Esophagus muscularis mucosa (tissue), 4 donors: ENCODE measurements at regions not wholly inside any gene's neighbourhood (a gene's known extent, or its start where the extent isn't known, plus 50 kb on each side); places are given as distances from the start of the nearest gene placed in this dataset.

Experiments
- DNase-seq: peaks from one replicate; pipeline ENCODE4 v3.0.0-alpha.2; 2017; ENCODE audit errors: extremely low spot score
- H3K27ac ChIP-seq, 4 donors: fragments of 200-600 bp; sonication (generic); replicated peaks in 1 of 4; 1 replicate in 3 of 4; 2 replicates in 1 of 4; pipeline ENCODE4 v1.5.1; 2016 to 2019; ENCODE audit warnings: mild to moderate bottlenecking in 1 of 4
- H3K27me3 ChIP-seq, 4 donors: fragments of 200-600 bp; sonication (generic); one replicate each; pipeline versions ENCODE4 v1.5.1 to v1.6.0; 2016 to 2019
- H3K36me3 ChIP-seq, 4 donors: fragments of 200-600 bp; sonication (generic); one replicate each; pipeline ENCODE4 v1.5.1; 2016 to 2019
- H3K4me1 ChIP-seq, 4 donors: fragments of 200-600 bp; sonication (generic); one replicate each; pipeline ENCODE4 v1.5.1; 2016 to 2019
- H3K4me3 ChIP-seq, 4 donors: fragments of 200-600 bp; sonication (generic); 1 replicate in 2 of 4; 2 replicates in 2 of 4; pipeline ENCODE4 v1.5.1; 2016 to 2019; ENCODE audit warnings: mild to moderate bottlenecking in 4 of 4, moderate library complexity in 1 of 4
- H3K9me3 ChIP-seq, 4 donors: fragments of 200-600 bp; sonication (generic); 1 replicate in 3 of 4; 2 replicates in 1 of 4; pipeline ENCODE4 v1.5.1; 2016 to 2019
- EP300 ChIP-seq: sonication (generic); formaldehyde crosslinking; IDR thresholded peaks from one replicate; pipeline ENCODE4 v1.6.1; 2017; ENCODE audit warnings: antibody characterized with exemption
- POLR2A ChIP-seq: fragments of 450-650 bp; IDR thresholded peaks from one replicate; pipeline ENCODE4 v1.6.1; 2017; ENCODE audit warnings: antibody characterized with exemption, moderate library complexity, mild to moderate bottlenecking, low read depth
- POLR2AphosphoS5 ChIP-seq, 2 donors: sonication (generic); formaldehyde crosslinking; IDR thresholded peaks; one replicate each; pipeline ENCODE4 v1.6.1; 2017; ENCODE audit warnings: antibody characterized with exemption in 2 of 2
- WGBS: methylation state at CpG from one replicate; pipeline ENCODE4 v1.1.5; 2018; 5-methylcytosine and 5-hydroxymethylcytosine counted together
- intact Hi-C: fragments of 100-400 bp; cut with DNase I; formaldehyde crosslinking; loops from one replicate; pipeline ENCODE4 v1.15.1; 2023
- TF ChIP-seq, protein P1 (sequence below), 3 experiments: fragments of 200-600 bp in 2 of 3; fragments of 450-650 bp in 1 of 3; sonication (generic) in 2 of 3; IDR thresholded peaks; one replicate each; pipeline ENCODE4 v1.5.1; 2017 to 2019; ENCODE audit warnings: antibody characterized with exemption in 3 of 3, mild to moderate bottlenecking in 2 of 3, moderate library complexity in 1 of 3

DNA sequence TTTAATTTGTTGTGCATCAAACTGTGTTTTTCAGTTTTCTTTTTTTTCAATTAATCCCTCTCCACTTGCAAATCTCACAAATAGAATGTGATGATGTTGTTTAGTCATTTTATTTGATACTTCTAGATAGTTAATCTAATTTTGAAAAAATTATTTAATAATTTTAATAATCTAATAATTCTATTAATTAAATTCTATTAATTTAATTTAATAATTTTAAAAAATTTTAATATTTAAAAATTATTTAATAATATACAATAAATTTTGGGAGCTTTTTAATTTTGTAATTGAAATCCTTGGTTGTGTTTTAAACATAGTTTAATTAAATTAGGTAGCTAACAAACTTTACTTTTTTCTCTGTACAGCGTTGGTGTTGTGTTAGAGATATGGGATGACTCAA is 393.8 kb downstream of the OLFM4 start:
- no peak overlapping the region for H3K27ac ChIP-seq
- TF ChIP-seq EP300, result no peak
- no peak for TF ChIP-seq POLR2A
- TF ChIP-seq, protein P1, sequence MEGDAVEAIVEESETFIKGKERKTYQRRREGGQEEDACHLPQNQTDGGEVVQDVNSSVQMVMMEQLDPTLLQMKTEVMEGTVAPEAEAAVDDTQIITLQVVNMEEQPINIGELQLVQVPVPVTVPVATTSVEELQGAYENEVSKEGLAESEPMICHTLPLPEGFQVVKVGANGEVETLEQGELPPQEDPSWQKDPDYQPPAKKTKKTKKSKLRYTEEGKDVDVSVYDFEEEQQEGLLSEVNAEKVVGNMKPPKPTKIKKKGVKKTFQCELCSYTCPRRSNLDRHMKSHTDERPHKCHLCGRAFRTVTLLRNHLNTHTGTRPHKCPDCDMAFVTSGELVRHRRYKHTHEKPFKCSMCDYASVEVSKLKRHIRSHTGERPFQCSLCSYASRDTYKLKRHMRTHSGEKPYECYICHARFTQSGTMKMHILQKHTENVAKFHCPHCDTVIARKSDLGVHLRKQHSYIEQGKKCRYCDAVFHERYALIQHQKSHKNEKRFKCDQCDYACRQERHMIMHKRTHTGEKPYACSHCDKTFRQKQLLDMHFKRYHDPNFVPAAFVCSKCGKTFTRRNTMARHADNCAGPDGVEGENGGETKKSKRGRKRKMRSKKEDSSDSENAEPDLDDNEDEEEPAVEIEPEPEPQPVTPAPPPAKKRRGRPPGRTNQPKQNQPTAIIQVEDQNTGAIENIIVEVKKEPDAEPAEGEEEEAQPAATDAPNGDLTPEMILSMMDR (IDR thresholded peaks at IDR 0.05), result no peak
- no peak for TF ChIP-seq POLR2AphosphoS5 (IDR thresholded peaks at IDR 0.05)
- peaks cover 0 to 4% (median 0%) of the 10 kb centered on the region in 4 donors for H3K9me3 ChIP-seq
- intact Hi-C loops, result no loop called here
- no peaks in the 10 kb centered on the region for H3K27me3 ChIP-seq
- DNase-seq, result no peak
- H3K36me3 ChIP-seq, result no peaks in the 10 kb centered on the region
- 80% methylated on average over 1 of the region's 1 CpG for WGBS
- H3K4me3 ChIP-seq, result no peak overlapping the region
- no peaks in the 10 kb centered on the region for H3K4me1 ChIP-seq

- H3K4me1 ChIP-seq, result no peaks in the 10 kb centered on the region
- peaks cover 0 to 4% (median 0%) of the 10 kb centered on the region in 4 donors for H3K9me3 ChIP-seq
- no peak overlapping the region for H3K4me3 ChIP-seq
- H3K36me3 ChIP-seq, result no peaks in the 10 kb centered on the region
- H3K27me3 ChIP-seq, result no peaks in the 10 kb centered on the region
- intact Hi-C loops, result no loop called here
- TF ChIP-seq, protein P1 (IDR thresholded peaks at IDR 0.05), result no peak
- TF ChIP-seq POLR2A (no peak), EP300 (no peak), POLR2AphosphoS5 (IDR thresholded peaks at IDR 0.05) (no peak)
- 38% methylated on average over 3 of the region's 3 CpGs for WGBS
- no peak overlapping the region for H3K27ac ChIP-seq
- DNase-seq, result no peak
Observed at GRCh38 chr13:53436396-53436795, 407.8 kb downstream of the OLFM4 start.

GRCh38 chr13:53439439-53440225 is 411.0 kb downstream of the OLFM4 start:
- 95% methylated on average over 11 of the region's 20 CpGs for WGBS
- TF ChIP-seq POLR2AphosphoS5 (IDR thresholded peaks at IDR 0.05) (no peak), EP300 (no peak), POLR2A (no peak)
- TF ChIP-seq, protein P1 (IDR thresholded peaks at IDR 0.05), result no peak
- Histone ChIP-seq H3K4me3 (no peak overlapping the region), H3K9me3 (peaks cover 0 to 4% (median 0%) of the 10 kb centered on the region in 4 donors), H3K27ac (no peak overlapping the region), H3K36me3 (no peaks in the 10 kb centered on the region), H3K27me3 (no peaks in the 10 kb centered on the region), H3K4me1 (no peaks in the 10 kb centered on the region)
- intact Hi-C loops, result no loop called here
- DNase-seq, result no peak

DNA sequence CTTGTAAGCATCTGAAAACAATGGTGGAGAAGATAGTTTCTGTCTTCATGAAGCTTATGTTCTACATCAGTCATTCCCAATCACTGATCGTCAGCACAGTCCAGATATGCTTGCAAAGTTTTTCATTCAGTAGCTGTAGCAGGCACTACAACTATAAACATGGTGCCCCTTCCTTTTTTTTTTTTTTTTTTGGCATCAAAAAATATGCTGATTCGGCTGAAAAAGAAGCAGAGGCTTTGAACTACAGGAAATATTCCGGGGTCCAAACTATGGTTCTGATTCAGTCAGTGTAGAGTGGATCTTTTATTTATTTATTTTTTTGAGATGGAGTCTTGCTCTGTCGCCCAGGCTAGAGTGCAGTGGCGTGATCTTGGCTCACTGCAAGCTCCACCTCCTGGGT is 414.4 kb downstream of the OLFM4 start:
- intact Hi-C loops, result no loop called here
- no peaks in the 10 kb centered on the region for H3K36me3 ChIP-seq
- TF ChIP-seq, protein P1 (IDR thresholded peaks at IDR 0.05), result no peak
- TF ChIP-seq POLR2AphosphoS5 (IDR thresholded peaks at IDR 0.05) (no peak), POLR2A (no peak), EP300 (no peak)
- H3K4me1 ChIP-seq, result peaks cover 0 to 13% (median 11%) of the 10 kb centered on the region in 4 donors
- no peak for DNase-seq
- H3K9me3 ChIP-seq, result peaks cover 0 to 4% (median 0%) of the 10 kb centered on the region in 4 donors
- no peak overlapping the region for H3K4me3 ChIP-seq
- no peak overlapping the region for H3K27ac ChIP-seq
- 88% methylated on average over 5 of the region's 5 CpGs for WGBS
- H3K27me3 ChIP-seq, result no peaks in the 10 kb centered on the region
